ENCODE measurements at regions not wholly inside any gene's neighbourhood (a gene's known extent, or its start where the extent isn't known, plus 50 kb on each side); places are given as distances from the start of the nearest gene placed in this dataset.

DNA sequence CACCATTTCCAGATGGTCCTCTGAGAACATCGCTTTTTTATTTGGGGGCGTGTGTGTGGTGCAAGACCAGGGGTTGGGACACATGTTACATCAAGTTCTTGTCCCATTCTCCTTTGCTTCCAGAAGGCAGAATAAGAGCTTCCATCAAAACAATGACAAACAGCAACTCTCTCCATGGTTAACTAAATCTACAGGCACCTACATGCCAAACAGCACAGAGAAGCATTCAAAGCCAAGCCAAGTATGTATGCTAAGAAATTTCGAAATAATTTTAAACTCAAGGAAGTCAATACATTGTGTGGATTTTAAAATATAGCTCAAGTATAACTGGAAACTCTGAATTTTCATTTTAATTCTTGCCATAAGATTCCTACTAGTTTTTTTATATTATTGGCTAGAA, 105.6 kb downstream of the SEC61B start:
- no peak for DNase-seq

GRCh38 chr9:99335280-99335679, 113.2 kb downstream of the SEC61B start:
- DNase-seq, result no peak

GRCh38 chr9:99336005-99336404, 113.9 kb downstream of the SEC61B start:
- no peak for DNase-seq

DNA sequence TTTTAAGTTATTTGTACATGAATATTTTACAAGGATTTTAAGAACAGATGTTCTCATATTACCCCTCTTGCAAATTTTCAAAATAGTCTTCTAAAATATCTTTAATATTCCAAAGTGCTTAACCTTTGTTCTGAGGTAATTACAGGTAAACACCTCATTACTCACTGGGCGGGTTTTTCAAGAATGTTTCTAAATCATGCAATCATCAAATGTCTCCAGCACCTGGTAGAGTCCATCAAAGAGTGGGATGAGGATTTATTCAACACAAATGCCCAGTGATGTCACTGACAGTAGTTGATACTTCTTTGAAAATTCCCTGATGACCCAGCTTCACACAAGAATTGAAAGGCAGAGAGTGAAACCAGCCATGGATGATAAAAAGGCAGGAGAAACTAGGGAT, 114.4 kb downstream of the SEC61B start:
- no peak for DNase-seq

- DNase-seq, result no peak
Observed at GRCh38 chr9:99340281-99340680, 118.2 kb downstream of the SEC61B start.

- no peak for DNase-seq
Observed at GRCh38 chr9:99341686-99342085, 119.6 kb downstream of the SEC61B start.

- no peak for DNase-seq
Observed at GRCh38 chr9:99345451-99345850, 123.4 kb downstream of the SEC61B start.

GRCh38 chr9:99345942-99346341, 123.9 kb downstream of the SEC61B start:
- DNase-seq, result no peak

- no peak for DNase-seq
Observed at GRCh38 chr9:99347568-99347967, 125.5 kb downstream of the SEC61B start.

DNA sequence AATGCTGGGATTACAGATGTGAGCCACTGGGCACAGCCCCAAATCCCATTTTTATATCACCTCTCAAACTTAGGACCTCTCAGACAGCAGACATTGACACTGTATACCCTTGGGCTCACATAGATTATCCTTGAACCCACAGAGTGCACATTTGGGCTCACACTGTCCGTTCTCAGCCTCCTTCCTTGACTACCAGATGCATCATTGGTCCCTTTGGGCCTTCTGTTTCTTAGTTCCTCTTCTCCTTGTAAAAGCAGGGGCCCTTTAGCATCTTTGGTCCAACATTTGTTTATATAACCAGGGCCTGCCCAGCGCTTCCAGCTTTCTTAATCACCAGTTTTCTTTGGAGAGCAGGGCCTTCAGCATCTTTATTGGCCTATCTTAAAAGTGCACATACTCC, 126.2 kb downstream of the SEC61B start:
- no peak for DNase-seq

DNA sequence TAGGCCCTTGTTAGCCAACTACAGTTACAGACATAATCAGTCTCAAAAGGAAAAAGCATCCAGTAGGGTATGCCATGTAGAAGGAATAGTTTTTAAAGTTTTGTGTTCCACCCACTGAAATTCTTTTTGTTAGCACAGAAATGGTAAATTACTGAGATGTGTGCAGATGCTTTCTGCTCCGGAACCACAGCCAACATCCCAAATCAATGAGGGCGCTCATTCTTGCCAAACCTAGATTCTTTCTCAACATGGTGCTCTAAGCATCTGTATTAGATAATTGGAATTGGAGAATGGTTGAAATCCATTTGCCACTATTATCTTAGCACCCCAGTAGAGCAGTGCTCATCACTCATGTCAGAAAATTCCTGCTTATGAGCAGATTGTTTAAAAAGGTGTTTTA, 127.8 kb downstream of the SEC61B start:
- no peak for DNase-seq

DNA sequence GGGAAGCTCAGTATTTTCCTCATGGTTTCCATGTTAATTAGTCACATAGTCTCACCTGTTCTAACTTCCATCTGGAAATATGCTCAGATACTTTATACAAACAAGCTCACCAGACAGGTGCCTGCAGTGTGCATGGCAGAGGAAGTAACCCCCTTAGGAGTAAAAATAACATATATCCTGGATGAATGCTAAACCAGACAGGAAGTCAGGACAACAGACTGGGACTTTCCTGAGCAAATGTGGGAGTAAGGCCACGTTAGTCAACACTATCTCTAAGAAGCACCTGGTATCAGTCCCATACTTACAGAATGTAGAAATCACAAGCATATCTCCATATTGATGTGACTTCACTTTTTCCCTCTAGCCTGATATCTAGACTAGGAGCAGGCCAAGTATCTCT, 128.4 kb downstream of the SEC61B start:
- no peak for DNase-seq

DNA sequence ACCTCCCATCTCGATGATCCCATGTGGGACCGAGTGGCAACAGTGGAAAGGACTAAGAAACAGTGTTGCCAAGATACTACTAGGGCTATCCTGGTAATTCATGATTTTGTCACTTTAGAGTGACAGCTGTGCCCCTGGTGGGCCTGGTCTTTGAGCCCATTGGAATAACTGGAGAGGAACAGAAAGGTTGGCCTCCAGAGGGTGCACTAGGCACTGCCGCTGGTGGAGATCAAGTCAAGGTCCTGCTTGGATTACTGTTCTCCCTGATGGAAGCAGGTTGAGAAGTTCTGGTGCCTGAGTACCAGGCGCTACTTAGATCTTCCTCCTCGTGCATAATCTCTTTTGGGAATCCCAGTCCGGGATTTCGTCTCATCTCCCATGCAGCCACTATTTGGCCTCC, 129.6 kb downstream of the SEC61B start:
- no peak for DNase-seq

- no peak for DNase-seq
Observed at GRCh38 chr9:99352826-99353225, 130.7 kb downstream of the SEC61B start.

DNA sequence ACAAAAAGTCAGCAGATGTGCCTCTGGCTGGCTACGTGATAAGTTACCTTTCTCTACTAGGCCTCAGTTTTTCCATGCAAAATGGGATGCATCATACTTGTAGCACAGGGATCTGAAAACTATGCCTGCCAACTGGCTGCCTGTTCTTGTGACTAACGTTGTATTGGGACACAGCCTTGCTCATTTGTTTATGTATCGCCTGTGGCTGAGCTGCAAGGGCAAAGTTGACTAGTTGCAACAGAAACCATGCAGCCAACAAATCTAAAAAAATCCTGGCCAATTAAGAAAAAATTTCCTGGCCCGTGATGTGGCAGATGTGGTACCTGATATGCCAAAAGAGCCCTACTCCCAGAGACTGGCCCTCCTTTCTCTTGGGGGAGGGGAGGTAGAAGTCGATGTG, 131.3 kb downstream of the SEC61B start:
- no peak for DNase-seq

DNA sequence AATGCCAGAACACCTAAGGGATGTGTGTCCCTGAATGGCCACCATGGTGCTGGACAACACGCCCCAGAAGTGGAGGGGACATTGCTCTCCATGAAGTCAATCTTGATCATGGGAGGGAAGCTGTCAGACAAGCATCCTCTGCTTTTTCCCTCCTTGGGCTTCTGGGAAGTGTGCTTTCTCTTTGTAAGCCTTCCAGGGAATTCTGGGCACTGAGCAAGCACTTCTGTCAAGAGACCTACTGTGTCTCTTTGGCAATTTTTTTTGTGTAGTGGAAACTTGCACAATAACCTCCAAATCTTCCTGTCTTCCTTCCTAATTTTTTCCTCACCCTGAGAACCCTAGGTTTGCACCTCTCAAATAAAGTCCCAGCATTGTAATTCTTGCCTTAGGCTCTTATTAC, 132.0 kb downstream of the SEC61B start:
- DNase-seq, result no peak

- no peak for DNase-seq
Observed at GRCh38 chr9:99356512-99356971, 134.5 kb downstream of the SEC61B start.

- no peak for DNase-seq
Observed at GRCh38 chr9:99357575-99357974, 135.5 kb downstream of the SEC61B start.

GRCh38 chr9:99358668-99359067, 136.6 kb downstream of the SEC61B start:
- no peak for DNase-seq

GRCh38 chr9:99359336-99359735, 137.3 kb downstream of the SEC61B start:
- DNase-seq, result no peak

- no peak for DNase-seq
Observed at GRCh38 chr9:99360026-99360425, 137.9 kb downstream of the SEC61B start.

GRCh38 chr9:99361817-99362216, 139.7 kb downstream of the SEC61B start:
- DNase-seq, result no peak

GRCh38 chr9:99362321-99362720, 140.2 kb downstream of the SEC61B start:
- no peak for DNase-seq

GRCh38 chr9:99363509-99363908, 141.4 kb downstream of the SEC61B start:
- no peak for DNase-seq

- no peak for DNase-seq
Observed at GRCh38 chr9:99365233-99365980, 143.3 kb downstream of the SEC61B start.
